ENCODE measurements at regions not wholly inside any gene's neighbourhood (a gene's known extent, or its start where the extent isn't known, plus 50 kb on each side); places are given as distances from the start of the nearest gene placed in this dataset.

DNA sequence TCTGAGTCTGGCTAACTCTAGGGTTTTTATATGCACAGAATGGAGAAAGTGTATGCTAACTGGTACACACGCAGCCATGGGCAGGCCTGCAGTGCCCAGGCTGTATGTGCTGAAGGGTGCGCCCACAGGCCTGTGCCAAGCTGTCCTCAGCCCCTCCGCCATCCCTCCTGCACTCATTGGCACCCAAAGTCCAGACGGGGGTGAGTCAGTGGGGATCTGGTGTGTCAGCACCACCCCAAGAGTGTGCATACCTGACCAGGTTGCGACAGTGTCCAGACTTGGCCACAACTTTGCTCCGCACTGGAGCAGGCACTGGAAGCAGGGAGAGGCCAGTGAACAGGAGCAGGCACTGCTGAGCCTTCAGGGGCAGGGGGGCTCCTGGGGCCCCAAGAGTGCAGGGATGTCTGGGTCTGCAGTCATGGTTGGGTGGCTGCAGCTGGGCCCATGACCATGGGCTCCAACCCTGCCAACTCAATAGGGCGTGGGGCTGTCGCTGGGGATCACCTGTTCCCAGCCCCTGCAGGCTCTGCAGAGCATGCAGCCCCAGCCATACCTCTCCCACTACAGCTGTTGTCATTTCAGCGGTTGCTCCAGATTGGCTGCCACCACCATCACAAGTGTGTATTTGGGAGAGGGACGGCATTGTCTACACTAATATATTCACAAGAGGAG lies 717.8 kb downstream of the EPHA7 start:
- intact Hi-C loops (cut with DNase I) = no loop called here
- Histone ChIP-seq H3K9me3 (no peaks in the 10 kb centered on the region), H3K36me3 (no peaks in the 10 kb centered on the region), H3K4me3 (no peak overlapping the region), H3K27me3 (no peaks in the 10 kb centered on the region), H3K27ac (no peak overlapping the region), H3K4me1 (no peaks in the 10 kb centered on the region)
- no peak for DNase-seq (ENCODE audit: extremely low spot score in 2 of 2)
- TF ChIP-seq, protein P1, sequence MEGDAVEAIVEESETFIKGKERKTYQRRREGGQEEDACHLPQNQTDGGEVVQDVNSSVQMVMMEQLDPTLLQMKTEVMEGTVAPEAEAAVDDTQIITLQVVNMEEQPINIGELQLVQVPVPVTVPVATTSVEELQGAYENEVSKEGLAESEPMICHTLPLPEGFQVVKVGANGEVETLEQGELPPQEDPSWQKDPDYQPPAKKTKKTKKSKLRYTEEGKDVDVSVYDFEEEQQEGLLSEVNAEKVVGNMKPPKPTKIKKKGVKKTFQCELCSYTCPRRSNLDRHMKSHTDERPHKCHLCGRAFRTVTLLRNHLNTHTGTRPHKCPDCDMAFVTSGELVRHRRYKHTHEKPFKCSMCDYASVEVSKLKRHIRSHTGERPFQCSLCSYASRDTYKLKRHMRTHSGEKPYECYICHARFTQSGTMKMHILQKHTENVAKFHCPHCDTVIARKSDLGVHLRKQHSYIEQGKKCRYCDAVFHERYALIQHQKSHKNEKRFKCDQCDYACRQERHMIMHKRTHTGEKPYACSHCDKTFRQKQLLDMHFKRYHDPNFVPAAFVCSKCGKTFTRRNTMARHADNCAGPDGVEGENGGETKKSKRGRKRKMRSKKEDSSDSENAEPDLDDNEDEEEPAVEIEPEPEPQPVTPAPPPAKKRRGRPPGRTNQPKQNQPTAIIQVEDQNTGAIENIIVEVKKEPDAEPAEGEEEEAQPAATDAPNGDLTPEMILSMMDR (IDR thresholded peaks at IDR 0.05) = no peak
- TF ChIP-seq POLR2AphosphoS5 (IDR thresholded peaks at IDR 0.05; ENCODE audit: insufficient read depth in 1 of 2, low read depth in 1 of 2) (no peak), POLR2A (IDR thresholded peaks at IDR 0.05) (no peak)

DNA sequence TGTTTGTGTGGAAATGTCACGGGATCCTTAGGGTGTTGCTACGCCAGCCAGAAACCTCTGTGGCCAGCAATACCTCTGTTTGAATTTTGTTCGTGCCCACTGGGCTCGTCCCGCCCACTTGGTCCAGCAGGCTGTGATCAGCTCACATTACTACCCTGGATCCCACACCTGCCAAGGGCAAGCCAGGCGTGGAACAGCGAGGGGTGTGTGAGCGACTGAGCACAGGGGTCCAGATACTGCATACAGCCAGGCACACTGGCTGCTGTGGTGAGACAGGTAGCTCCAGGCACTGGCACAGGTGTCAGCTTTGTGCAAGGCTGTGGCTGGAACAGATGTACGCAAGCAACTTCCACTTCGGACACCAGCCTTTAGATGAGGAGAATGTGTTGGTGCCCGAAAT lies 718.9 kb downstream of the EPHA7 start:
- DNase-seq (ENCODE audit: extremely low spot score in 2 of 2) = no peak
- no peak overlapping the region for H3K4me3 ChIP-seq
- TF ChIP-seq POLR2AphosphoS5 (IDR thresholded peaks at IDR 0.05; ENCODE audit: insufficient read depth in 1 of 2, low read depth in 1 of 2) = no peak
- TF ChIP-seq POLR2A (IDR thresholded peaks at IDR 0.05) = no peak
- TF ChIP-seq, protein P1 (IDR thresholded peaks at IDR 0.05) = no peak
- H3K36me3 ChIP-seq = no peaks in the 10 kb centered on the region
- H3K27ac ChIP-seq = no peak overlapping the region
- intact Hi-C loops (cut with DNase I) = no loop called here
- no peaks in the 10 kb centered on the region for H3K4me1 ChIP-seq
- no peaks in the 10 kb centered on the region for H3K27me3 ChIP-seq
- H3K9me3 ChIP-seq = no peaks in the 10 kb centered on the region

DNA sequence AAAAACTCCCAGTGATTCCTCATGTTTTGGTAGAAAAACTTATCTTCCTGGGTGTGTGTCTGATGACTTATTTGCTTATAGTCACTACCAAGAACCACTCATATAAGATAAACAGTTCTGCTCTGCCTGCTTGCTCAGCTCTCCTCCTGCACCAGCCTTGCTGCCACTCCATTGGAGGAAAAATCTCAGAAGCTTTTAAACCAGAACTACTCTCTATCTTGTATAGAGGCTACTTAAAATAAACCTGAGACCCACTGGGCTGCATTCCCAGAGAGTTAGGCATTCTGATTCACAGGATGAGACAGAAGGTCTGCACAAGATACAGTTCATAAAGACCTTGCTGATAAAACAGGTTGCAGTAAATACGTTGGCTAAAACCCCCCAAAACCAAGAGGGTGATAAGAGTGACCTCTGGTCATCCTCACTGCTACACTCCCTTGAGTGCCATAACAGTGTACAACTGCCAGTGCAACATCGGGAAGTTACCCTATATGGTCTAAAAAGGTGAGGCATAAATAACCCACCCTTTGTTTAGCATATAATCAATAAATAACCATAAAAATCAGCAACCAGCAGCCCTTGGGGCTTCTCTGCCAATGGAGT lies 728.3 kb downstream of the EPHA7 start:
- intact Hi-C loops (cut with DNase I) = no loop called here
- no peak for DNase-seq (ENCODE audit: extremely low spot score in 2 of 2)
- H3K27me3 ChIP-seq = no peaks in the 10 kb centered on the region
- no peaks in the 10 kb centered on the region for H3K9me3 ChIP-seq
- H3K4me3 ChIP-seq = no peak overlapping the region
- TF ChIP-seq POLR2AphosphoS5 (IDR thresholded peaks at IDR 0.05; ENCODE audit: insufficient read depth in 1 of 2, low read depth in 1 of 2) = no peak
- TF ChIP-seq, protein P1 (IDR thresholded peaks at IDR 0.05) = no peak
- TF ChIP-seq POLR2A (IDR thresholded peaks at IDR 0.05) = no peak
- H3K4me1 ChIP-seq = no peaks in the 10 kb centered on the region
- no peaks in the 10 kb centered on the region for H3K36me3 ChIP-seq
- no peak overlapping the region for H3K27ac ChIP-seq

DNA sequence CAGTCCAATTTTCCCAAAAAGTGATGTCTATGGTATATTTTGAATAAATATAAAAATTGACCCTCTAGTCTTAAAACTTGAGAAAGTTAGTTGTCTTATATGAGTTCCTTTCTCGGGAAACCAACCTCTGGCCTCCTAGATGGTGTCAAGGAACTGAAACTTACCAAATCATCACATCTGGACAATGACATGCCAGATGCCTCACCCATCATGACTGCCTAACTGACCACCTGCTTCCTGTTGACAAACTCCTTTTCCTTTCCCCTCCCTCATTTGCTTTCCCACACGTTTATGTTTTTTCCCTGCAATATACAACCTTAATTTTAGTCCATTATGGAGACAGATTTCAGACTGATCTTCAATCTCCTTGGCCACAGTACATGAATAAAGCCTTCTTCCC lies 731.0 kb downstream of the EPHA7 start:
- H3K27me3 ChIP-seq = no peaks in the 10 kb centered on the region
- no peaks in the 10 kb centered on the region for H3K4me1 ChIP-seq
- DNase-seq (ENCODE audit: extremely low spot score in 2 of 2) = no peak
- intact Hi-C loops (cut with DNase I) = no loop called here
- H3K27ac ChIP-seq = no peak overlapping the region
- no peak overlapping the region for H3K4me3 ChIP-seq
- no peaks in the 10 kb centered on the region for H3K36me3 ChIP-seq
- no peaks in the 10 kb centered on the region for H3K9me3 ChIP-seq
- TF ChIP-seq, protein P1 (IDR thresholded peaks at IDR 0.05) = no peak
- TF ChIP-seq POLR2A (IDR thresholded peaks at IDR 0.05) = no peak
- no peak for TF ChIP-seq POLR2AphosphoS5 (IDR thresholded peaks at IDR 0.05; ENCODE audit: insufficient read depth in 1 of 2, low read depth in 1 of 2)

DNA sequence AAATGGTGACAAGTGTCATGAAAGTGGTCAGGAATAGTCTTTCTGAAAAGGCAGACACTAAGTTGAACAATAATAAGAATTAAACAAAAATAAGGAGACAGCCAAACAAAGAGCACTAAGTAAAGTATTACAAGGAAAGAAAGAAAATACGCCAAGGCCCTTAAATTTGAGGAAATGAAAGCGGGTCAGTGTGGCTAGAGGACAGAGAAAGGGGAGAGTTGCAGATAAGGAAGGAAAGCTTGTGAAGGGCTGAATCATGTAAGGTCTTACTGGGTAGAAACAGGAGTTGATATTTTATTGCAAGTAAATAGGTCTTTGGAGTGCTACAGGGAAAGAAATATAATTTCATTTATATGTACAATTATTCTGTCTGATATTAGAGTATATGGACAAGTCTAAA lies 732.1 kb downstream of the EPHA7 start:
- H3K27me3 ChIP-seq = no peaks in the 10 kb centered on the region
- no peaks in the 10 kb centered on the region for H3K9me3 ChIP-seq
- intact Hi-C loops (cut with DNase I) = no loop called here
- no peak for DNase-seq (ENCODE audit: extremely low spot score in 2 of 2)
- H3K4me1 ChIP-seq = no peaks in the 10 kb centered on the region
- H3K36me3 ChIP-seq = no peaks in the 10 kb centered on the region
- TF ChIP-seq POLR2AphosphoS5 (IDR thresholded peaks at IDR 0.05; ENCODE audit: insufficient read depth in 1 of 2, low read depth in 1 of 2) (no peak), POLR2A (IDR thresholded peaks at IDR 0.05) (no peak)
- TF ChIP-seq, protein P1 (IDR thresholded peaks at IDR 0.05) = no peak
- no peak overlapping the region for H3K27ac ChIP-seq
- no peak overlapping the region for H3K4me3 ChIP-seq
